Peyer's patch (tissue), 4 donors: ENCODE measurements at regions not wholly inside any gene's neighbourhood (a gene's known extent, or its start where the extent isn't known, plus 50 kb on each side); places are given as distances from the start of the nearest gene placed in this dataset.

ENCODE experiments used
- POLR2A ChIP-seq, 2 donors: fragments of 450-650 bp; IDR thresholded peaks; one replicate each; pipeline ENCODE4 v1.5.1; 2017; ENCODE audit warnings: antibody characterized with exemption in 2 of 2, mild to moderate bottlenecking in 2 of 2, moderate library complexity in 2 of 2
- TF ChIP-seq, protein P1 (sequence below), 6 experiments: fragments of 450-650 bp in 4 of 6; fragments of 200-600 bp in 2 of 6; sonication (generic) in 1 of 6; IDR thresholded peaks; one replicate each; pipeline ENCODE4 v1.5.1; 2017 to 2019; ENCODE audit warnings: antibody characterized with exemption in 6 of 6, mild to moderate bottlenecking in 3 of 6, moderate library complexity in 1 of 6

DNA sequence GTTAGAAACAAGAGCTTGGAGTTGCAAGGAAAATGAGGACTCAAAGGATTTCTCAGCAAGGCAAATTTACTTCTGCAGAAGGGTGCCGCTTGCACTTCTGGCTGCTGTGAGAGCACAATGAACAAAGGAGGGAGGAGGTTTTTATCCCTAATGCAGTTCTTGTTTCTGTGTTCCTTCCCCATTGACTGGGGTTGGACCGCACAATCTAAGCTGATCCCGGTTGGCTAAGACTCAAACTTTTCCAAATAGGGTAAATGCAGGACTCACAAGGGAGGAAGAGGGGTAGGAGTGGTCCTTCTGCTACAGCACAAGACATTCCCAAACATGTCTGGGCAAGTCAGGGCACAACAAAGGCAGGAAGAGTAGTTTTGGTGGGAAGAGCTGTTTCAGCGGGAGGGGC, 249.6 kb upstream of the MOCS1 start:
- TF ChIP-seq POLR2A (IDR thresholded peaks at IDR 0.05): no peak
- TF ChIP-seq, protein P1, sequence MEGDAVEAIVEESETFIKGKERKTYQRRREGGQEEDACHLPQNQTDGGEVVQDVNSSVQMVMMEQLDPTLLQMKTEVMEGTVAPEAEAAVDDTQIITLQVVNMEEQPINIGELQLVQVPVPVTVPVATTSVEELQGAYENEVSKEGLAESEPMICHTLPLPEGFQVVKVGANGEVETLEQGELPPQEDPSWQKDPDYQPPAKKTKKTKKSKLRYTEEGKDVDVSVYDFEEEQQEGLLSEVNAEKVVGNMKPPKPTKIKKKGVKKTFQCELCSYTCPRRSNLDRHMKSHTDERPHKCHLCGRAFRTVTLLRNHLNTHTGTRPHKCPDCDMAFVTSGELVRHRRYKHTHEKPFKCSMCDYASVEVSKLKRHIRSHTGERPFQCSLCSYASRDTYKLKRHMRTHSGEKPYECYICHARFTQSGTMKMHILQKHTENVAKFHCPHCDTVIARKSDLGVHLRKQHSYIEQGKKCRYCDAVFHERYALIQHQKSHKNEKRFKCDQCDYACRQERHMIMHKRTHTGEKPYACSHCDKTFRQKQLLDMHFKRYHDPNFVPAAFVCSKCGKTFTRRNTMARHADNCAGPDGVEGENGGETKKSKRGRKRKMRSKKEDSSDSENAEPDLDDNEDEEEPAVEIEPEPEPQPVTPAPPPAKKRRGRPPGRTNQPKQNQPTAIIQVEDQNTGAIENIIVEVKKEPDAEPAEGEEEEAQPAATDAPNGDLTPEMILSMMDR (IDR thresholded peaks at IDR 0.05): no peak
